ENCODE measurements at regions not wholly inside any gene's neighbourhood (a gene's known extent, or its start where the extent isn't known, plus 50 kb on each side); places are given as distances from the start of the nearest gene placed in this dataset.

DNA sequence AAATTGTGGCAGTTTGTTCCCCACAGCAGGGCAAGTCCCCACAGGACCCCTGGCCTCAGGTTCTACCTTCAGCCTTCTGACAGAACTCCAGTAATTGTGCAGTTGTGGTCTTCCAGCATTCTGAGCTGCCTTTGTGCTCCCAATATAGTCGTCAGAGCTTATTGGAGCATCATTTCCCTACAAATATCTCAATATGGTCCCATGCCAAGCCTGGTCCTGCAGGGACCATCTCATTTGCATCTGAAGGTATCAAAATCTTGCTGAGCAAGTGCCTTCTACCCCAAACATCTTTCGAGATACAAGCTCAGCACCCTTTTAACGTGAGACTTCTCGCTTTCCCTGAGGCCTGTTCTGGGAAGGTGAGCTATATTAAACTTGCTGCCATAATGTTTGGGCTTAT, 333.9 kb upstream of the CDH11 start:
- Histone ChIP-seq H3K4me1 (ENCODE audit: insufficient read depth, low read length, poor library complexity, severe bottlenecking) (no peaks in the 10 kb centered on the region), H4K20me1 (ENCODE audit: insufficient read depth, low read length) (no peaks in the 10 kb centered on the region), H3K27ac (ENCODE audit: low read depth, low read length, poor library complexity, severe bottlenecking) (no peak overlapping the region), H3K36me3 (ENCODE audit: insufficient read depth, low read length) (no peaks in the 10 kb centered on the region), H3K9me3 (ENCODE audit: low read length) (no peaks in the 10 kb centered on the region), H3K4me2 (ENCODE audit: low read length) (no peak overlapping the region), H3K9me2 (ENCODE audit: insufficient read depth, low read length) (no peaks in the 10 kb centered on the region), H3K79me2 (ENCODE audit: insufficient read depth, low read depth, low read length) (no peaks in the 10 kb centered on the region), H2AFZ (ENCODE audit: low read length) (no peak overlapping the region), H3K4me3 (ENCODE audit: low read depth, low read length, poor library complexity, severe bottlenecking) (no peak overlapping the region)
- no peak for DNase-seq (ENCODE audit: low spot score)
- no TSS peak for BruUV-seq (replicated peaks)
- CTCF ChIA-PET (ENCODE audit: unreplicated experiment) = no interaction called here
- TF ChIP-seq, protein P1, sequence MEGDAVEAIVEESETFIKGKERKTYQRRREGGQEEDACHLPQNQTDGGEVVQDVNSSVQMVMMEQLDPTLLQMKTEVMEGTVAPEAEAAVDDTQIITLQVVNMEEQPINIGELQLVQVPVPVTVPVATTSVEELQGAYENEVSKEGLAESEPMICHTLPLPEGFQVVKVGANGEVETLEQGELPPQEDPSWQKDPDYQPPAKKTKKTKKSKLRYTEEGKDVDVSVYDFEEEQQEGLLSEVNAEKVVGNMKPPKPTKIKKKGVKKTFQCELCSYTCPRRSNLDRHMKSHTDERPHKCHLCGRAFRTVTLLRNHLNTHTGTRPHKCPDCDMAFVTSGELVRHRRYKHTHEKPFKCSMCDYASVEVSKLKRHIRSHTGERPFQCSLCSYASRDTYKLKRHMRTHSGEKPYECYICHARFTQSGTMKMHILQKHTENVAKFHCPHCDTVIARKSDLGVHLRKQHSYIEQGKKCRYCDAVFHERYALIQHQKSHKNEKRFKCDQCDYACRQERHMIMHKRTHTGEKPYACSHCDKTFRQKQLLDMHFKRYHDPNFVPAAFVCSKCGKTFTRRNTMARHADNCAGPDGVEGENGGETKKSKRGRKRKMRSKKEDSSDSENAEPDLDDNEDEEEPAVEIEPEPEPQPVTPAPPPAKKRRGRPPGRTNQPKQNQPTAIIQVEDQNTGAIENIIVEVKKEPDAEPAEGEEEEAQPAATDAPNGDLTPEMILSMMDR (conservative IDR thresholded peaks at IDR 0.05; ENCODE audit: low read length) = no peak
- TF ChIP-seq EZH2phosphoT487 (IDR thresholded peaks at IDR 0.05; ENCODE audit: borderline replicate concordance, low read depth, low read length) = no peak
- intact Hi-C loops (cut with micrococcal nuclease; ENCODE audit: unreplicated experiment) = no loop called here
- POLR2A ChIA-PET = interaction anchor here (0.5 kb wide), 1 partner anchor 29 kb away, joined by 3 read pairs; no protein-coding TSS in a partner anchor

DNA sequence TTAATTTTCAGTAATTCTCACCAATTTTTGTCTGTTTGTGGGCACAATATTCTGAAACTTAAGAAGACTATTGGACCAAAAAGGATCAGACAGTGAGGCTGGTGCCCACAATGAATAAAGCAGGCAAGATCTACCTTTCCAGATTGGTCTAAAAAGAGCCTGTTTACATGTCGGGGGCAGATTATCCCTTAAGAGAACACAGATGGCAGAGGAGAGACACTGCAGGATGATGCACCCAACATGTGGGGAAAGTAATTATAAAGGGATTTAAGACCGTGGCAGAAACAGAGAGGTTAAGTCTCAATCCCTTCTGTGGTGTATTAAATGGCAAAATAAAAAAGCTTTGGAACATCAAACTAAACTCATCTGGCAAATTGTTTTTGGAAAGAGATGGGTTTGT, 331.8 kb upstream of the CDH11 start:
- no peaks in the 10 kb centered on the region for H3K79me2 ChIP-seq (ENCODE audit: insufficient read depth, low read depth, low read length)
- no peak for DNase-seq (ENCODE audit: low spot score)
- no peak overlapping the region for H3K27ac ChIP-seq (ENCODE audit: low read depth, low read length, poor library complexity, severe bottlenecking)
- no peak for TF ChIP-seq EZH2phosphoT487 (IDR thresholded peaks at IDR 0.05; ENCODE audit: borderline replicate concordance, low read depth, low read length)
- TF ChIP-seq, protein P1 (conservative IDR thresholded peaks at IDR 0.05; ENCODE audit: low read length) = no peak
- no peaks in the 10 kb centered on the region for H3K36me3 ChIP-seq (ENCODE audit: insufficient read depth, low read length)
- CTCF ChIA-PET (ENCODE audit: unreplicated experiment) = no interaction called here
- POLR2A ChIA-PET = no interaction called here
- no peaks in the 10 kb centered on the region for H3K9me3 ChIP-seq (ENCODE audit: low read length)
- intact Hi-C loops (cut with micrococcal nuclease; ENCODE audit: unreplicated experiment) = no loop called here
- H3K4me1 ChIP-seq (ENCODE audit: insufficient read depth, low read length, poor library complexity, severe bottlenecking) = no peaks in the 10 kb centered on the region
- no peak overlapping the region for H2AFZ ChIP-seq (ENCODE audit: low read length)
- no peaks in the 10 kb centered on the region for H4K20me1 ChIP-seq (ENCODE audit: insufficient read depth, low read length)
- no TSS peak for BruUV-seq (replicated peaks)
- H3K4me2 ChIP-seq (ENCODE audit: low read length) = no peak overlapping the region
- no peak overlapping the region for H3K4me3 ChIP-seq (ENCODE audit: low read depth, low read length, poor library complexity, severe bottlenecking)
- no peaks in the 10 kb centered on the region for H3K9me2 ChIP-seq (ENCODE audit: insufficient read depth, low read length)

DNA sequence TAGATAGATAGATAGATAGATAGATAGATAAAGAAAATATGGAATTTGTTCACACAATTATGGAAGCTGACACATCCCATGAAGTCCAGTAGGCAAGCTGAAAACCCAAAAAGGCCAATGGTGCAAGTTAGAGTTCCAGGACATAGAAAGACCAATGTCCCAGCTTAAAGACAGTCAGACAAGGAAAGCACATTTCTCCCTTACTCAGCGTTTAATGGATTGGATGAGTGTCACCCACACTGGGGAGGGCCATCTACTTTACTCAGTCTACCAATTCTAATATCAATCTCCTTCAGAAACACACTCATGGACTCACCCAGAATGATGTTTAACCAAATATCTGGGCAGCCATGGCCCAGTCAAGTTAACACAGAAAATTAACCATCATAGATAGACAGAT, 327.7 kb upstream of the CDH11 start:
- TF ChIP-seq, protein P1 (conservative IDR thresholded peaks at IDR 0.05; ENCODE audit: low read length) = no peak
- TF ChIP-seq EZH2phosphoT487 (IDR thresholded peaks at IDR 0.05; ENCODE audit: borderline replicate concordance, low read depth, low read length) = no peak
- H3K4me1 ChIP-seq (ENCODE audit: insufficient read depth, low read length, poor library complexity, severe bottlenecking) = no peaks in the 10 kb centered on the region
- no TSS peak for BruUV-seq (replicated peaks)

More for the DNA sequence above, 327.7 kb upstream of the CDH11 start:
- Histone ChIP-seq H2AFZ (ENCODE audit: low read length) (no peak overlapping the region), H3K4me3 (ENCODE audit: low read depth, low read length, poor library complexity, severe bottlenecking) (no peak overlapping the region), H3K27ac (ENCODE audit: low read depth, low read length, poor library complexity, severe bottlenecking) (no peak overlapping the region), H3K79me2 (ENCODE audit: insufficient read depth, low read depth, low read length) (no peaks in the 10 kb centered on the region), H3K9me3 (ENCODE audit: low read length) (no peaks in the 10 kb centered on the region), H3K4me2 (ENCODE audit: low read length) (no peak overlapping the region), H4K20me1 (ENCODE audit: insufficient read depth, low read length) (no peaks in the 10 kb centered on the region), H3K36me3 (ENCODE audit: insufficient read depth, low read length) (no peaks in the 10 kb centered on the region), H3K9me2 (ENCODE audit: insufficient read depth, low read length) (no peaks in the 10 kb centered on the region)
- no peak for DNase-seq (ENCODE audit: low spot score)
- CTCF ChIA-PET (ENCODE audit: unreplicated experiment) = no interaction called here
- intact Hi-C loops (cut with micrococcal nuclease; ENCODE audit: unreplicated experiment) = no loop called here
- POLR2A ChIA-PET = interaction anchor here (0.5 kb wide), 1 partner anchor 177 kb away, joined by 7 read pairs; no protein-coding TSS in a partner anchor
